CD14-positive monocyte (primary cell): ENCODE measurements at regions not wholly inside any gene's neighbourhood (a gene's known extent, or its start where the extent isn't known, plus 50 kb on each side); places are given as distances from the start of the nearest gene placed in this dataset.

Source experiments
- DNase-seq, 3 donors: peaks; one replicate each; pipeline ENCODE4 v3.0.0-alpha.2; 2011 to 2022
- H2AFZ ChIP-seq: 2 replicates; pipeline ENCODE4 v1.6.0; 2012; ENCODE audit warnings: mild to moderate bottlenecking, low read depth, low read length, inconsistent platforms; ENCODE audit not compliant: insufficient read depth, poor library complexity, severe bottlenecking
- H3K27ac ChIP-seq, 2 donors: 1 replicate in 1 of 2; 2 replicates in 1 of 2; pipeline ENCODE4 v1.5.1; 2012 to 2013; ENCODE audit warnings: low read length in 2 of 2, control low read depth in 1 of 2, inconsistent platforms in 1 of 2, low read depth in 1 of 2, mild to moderate bottlenecking in 1 of 2
- H3K27me3 ChIP-seq, 2 donors: one replicate each; pipeline versions ENCODE4 v1.6.0 to v1.6.1; 2011 to 2013; ENCODE audit warnings: low read length in 2 of 2; ENCODE audit not compliant: control insufficient read depth in 2 of 2, insufficient read depth in 2 of 2
- H3K36me3 ChIP-seq, 2 donors: replicated peaks in 1 of 2; 1 replicate in 1 of 2; 2 replicates in 1 of 2; pipeline versions ENCODE4 v1.5.1 to v1.6.1; 2012 to 2013; ENCODE audit warnings: low read length in 2 of 2, control low read depth in 1 of 2, inconsistent platforms in 1 of 2, mild to moderate bottlenecking in 1 of 2; ENCODE audit not compliant: insufficient read depth in 2 of 2, control insufficient read depth in 1 of 2
- H3K4me1 ChIP-seq, 2 donors: 1 replicate in 1 of 2; 2 replicates in 1 of 2; pipeline versions ENCODE4 v1.5.1 to v1.6.1; 2012 to 2013; ENCODE audit warnings: low read length in 2 of 2, control low read depth in 1 of 2, inconsistent platforms in 1 of 2, mild to moderate bottlenecking in 1 of 2, moderate library complexity in 1 of 2; ENCODE audit not compliant: insufficient read depth in 2 of 2, control insufficient read depth in 1 of 2
- H3K4me2 ChIP-seq: replicated peaks from 2 replicates; pipeline ENCODE3; 2012; ENCODE audit warnings: low read length, moderate library complexity, mild to moderate bottlenecking; ENCODE audit not compliant: poor library complexity, severe bottlenecking; ENCODE audit errors: extremely low read depth
- H3K4me3 ChIP-seq, 3 experiments: fragments of 200-600 bp in 1 of 3; sonication (generic) in 1 of 3; replicated peaks in 1 of 3; 1 replicate in 2 of 3; 2 replicates in 1 of 3; pipeline ENCODE4 v1.5.1; 2011 to 2013; ENCODE audit warnings: low read length in 3 of 3, mild to moderate bottlenecking in 3 of 3, control low read depth in 2 of 3, low read depth in 2 of 3, inconsistent platforms in 1 of 3, moderate library complexity in 1 of 3
- H3K79me2 ChIP-seq: 2 replicates; pipeline ENCODE4 v1.6.0; 2012; ENCODE audit warnings: mild to moderate bottlenecking, control low read depth, inconsistent platforms, low read length, moderate library complexity; ENCODE audit not compliant: insufficient read depth
- H3K9ac ChIP-seq: 2 replicates; pipeline ENCODE4 v1.6.0; 2017; ENCODE audit warnings: low read length, mild to moderate bottlenecking; ENCODE audit not compliant: insufficient read depth, poor library complexity, severe bottlenecking
- H3K9me3 ChIP-seq, 2 donors: replicated peaks in 1 of 2; 1 replicate in 1 of 2; 2 replicates in 1 of 2; pipeline versions ENCODE4 v1.5.1 to v1.6.1; 2012 to 2013; ENCODE audit warnings: low read length in 2 of 2, control low read depth in 1 of 2; ENCODE audit not compliant: control insufficient read depth in 1 of 2, insufficient read depth in 1 of 2
- H4K20me1 ChIP-seq: 2 replicates; pipeline ENCODE4 v1.6.0; 2012; ENCODE audit warnings: mild to moderate bottlenecking, low read length, control low read depth, moderate library complexity; ENCODE audit not compliant: insufficient read depth
- H3K27ac Mint-ChIP-seq, 7 donors: one replicate each; pipeline ENCODE4 v1.8.0; 2020; ENCODE audit warnings: mild to moderate bottlenecking in 7 of 7, mixed read lengths in 7 of 7, moderate library complexity in 6 of 7, inconsistent platforms in 2 of 7
- H3K27me3 Mint-ChIP-seq, 3 donors: one replicate each; pipeline ENCODE4 v1.8.0; 2021 to 2022; ENCODE audit warnings: low read depth in 3 of 3, mild to moderate bottlenecking in 3 of 3, mixed read lengths in 3 of 3, moderate library complexity in 3 of 3, inconsistent platforms in 1 of 3
- H3K36me3 Mint-ChIP-seq, 2 donors: one replicate each; pipeline ENCODE4 v1.8.0; 2020; ENCODE audit warnings: mixed read lengths in 2 of 2, inconsistent platforms in 1 of 2, mild to moderate bottlenecking in 1 of 2
- H3K4me1 Mint-ChIP-seq: one replicate; pipeline ENCODE4 v1.8.0; 2020; ENCODE audit warnings: mild to moderate bottlenecking, mixed read lengths
- H3K4me3 Mint-ChIP-seq, 2 donors: one replicate each; pipeline ENCODE4 v1.8.0; 2020; ENCODE audit warnings: mild to moderate bottlenecking in 2 of 2, mixed read lengths in 2 of 2, moderate library complexity in 1 of 2
- H3K9me3 Mint-ChIP-seq, 7 donors: one replicate each; pipeline ENCODE4 v1.8.0; 2020 to 2022; ENCODE audit warnings: mixed read lengths in 7 of 7, mild to moderate bottlenecking in 6 of 7, moderate library complexity in 6 of 7, inconsistent platforms in 2 of 7
- WGBS: methylation state at CpG from one replicate; pipeline ENCODE4 v1.1.5; 2013; ENCODE audit warnings: missing lambda C conversion rate; ENCODE audit not compliant: insufficient coverage; 5-methylcytosine and 5-hydroxymethylcytosine counted together
- intact Hi-C, 2 donors: fragments of 100-400 bp; cut with micrococcal nuclease; formaldehyde crosslinking; loops; one replicate each; pipeline versions ENCODE4 v1.15.0 to v1.15.1; 2023
- TF ChIP-seq, protein P1 (sequence below): fragments of 200-600 bp; IDR thresholded peaks from one replicate; pipeline ENCODE4 v1.8.0; 2022; ENCODE audit warnings: antibody characterized with exemption, mild to moderate bottlenecking

DNA sequence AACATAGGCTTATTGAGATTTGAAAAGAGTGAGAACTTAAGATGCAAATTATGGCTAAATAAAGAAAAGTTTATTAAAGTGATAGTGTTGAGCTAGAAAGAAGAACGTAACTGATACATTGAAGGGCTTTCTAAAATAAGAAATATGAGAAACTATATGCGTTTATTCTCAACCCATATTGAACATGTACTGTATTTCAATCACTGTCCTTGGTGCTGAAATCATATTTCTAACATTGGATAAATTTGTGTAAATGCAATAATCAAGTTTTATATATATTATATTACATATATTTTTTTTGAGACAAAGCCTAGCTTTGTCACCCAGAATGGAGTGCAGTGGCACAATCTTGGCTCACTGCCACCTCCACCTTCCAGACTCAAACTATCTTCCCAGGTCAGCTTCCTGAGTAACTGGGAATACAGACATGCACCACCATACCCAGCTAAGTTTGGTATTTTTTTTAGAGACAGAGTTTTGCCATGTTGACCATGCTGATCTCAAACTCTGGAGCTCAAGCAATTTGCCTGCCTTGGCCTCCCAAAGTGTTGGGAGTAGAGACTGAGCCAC is 1065.8 kb downstream of the REEP3 start:
- no peaks in the 10 kb centered on the region for H3K36me3 Mint-ChIP-seq
- Histone ChIP-seq H3K36me3 (no peaks in the 10 kb centered on the region), H4K20me1 (no peaks in the 10 kb centered on the region), H3K9me3 (peaks cover 0 to 3% of the 10 kb centered on the region in 2 donors), H2AFZ (no peak overlapping the region), H3K27me3 (no peaks in the 10 kb centered on the region), H3K9ac (no peak overlapping the region), H3K4me1 (no peaks in the 10 kb centered on the region), H3K4me2 (no peak overlapping the region), H3K4me3 (no peak overlapping the region), H3K27ac (no peak overlapping the region), H3K79me2 (no peaks in the 10 kb centered on the region)
- peaks cover 0 to 3% (median 1%) of the 10 kb centered on the region in 3 donors for H3K27me3 Mint-ChIP-seq
- intact Hi-C loops: no loop called here
- no peak overlapping the region for H3K27ac Mint-ChIP-seq
- peaks cover 0 to 9% (median 3%) of the 10 kb centered on the region in 7 donors for H3K9me3 Mint-ChIP-seq
- no peak for DNase-seq
- TF ChIP-seq, protein P1, sequence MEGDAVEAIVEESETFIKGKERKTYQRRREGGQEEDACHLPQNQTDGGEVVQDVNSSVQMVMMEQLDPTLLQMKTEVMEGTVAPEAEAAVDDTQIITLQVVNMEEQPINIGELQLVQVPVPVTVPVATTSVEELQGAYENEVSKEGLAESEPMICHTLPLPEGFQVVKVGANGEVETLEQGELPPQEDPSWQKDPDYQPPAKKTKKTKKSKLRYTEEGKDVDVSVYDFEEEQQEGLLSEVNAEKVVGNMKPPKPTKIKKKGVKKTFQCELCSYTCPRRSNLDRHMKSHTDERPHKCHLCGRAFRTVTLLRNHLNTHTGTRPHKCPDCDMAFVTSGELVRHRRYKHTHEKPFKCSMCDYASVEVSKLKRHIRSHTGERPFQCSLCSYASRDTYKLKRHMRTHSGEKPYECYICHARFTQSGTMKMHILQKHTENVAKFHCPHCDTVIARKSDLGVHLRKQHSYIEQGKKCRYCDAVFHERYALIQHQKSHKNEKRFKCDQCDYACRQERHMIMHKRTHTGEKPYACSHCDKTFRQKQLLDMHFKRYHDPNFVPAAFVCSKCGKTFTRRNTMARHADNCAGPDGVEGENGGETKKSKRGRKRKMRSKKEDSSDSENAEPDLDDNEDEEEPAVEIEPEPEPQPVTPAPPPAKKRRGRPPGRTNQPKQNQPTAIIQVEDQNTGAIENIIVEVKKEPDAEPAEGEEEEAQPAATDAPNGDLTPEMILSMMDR: no peak
- no peak overlapping the region for H3K4me3 Mint-ChIP-seq
- no peaks in the 10 kb centered on the region for H3K4me1 Mint-ChIP-seq
- no CpG with 5 or more reads among the region's 2 CpGs for whole genome bisulfite sequencing

DNA sequence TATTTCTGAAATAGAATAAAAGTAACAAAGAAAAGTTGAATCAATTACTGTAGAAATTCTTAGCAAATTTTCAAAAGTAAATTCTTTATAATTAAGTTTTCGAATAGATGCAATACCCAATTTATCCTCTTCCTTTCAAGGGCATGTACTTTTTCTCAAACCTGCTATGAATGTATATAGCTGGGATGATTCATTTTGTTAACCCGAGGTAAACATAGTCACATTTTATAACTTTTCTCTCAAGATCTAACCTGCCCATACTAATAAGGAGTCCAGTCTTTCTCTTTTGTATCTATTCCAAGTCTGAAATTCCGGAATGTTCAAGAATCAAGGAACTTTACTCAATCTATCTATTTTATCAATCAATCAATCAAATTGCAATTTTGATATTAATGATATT is 1072.9 kb downstream of the REEP3 start:
- no peaks in the 10 kb centered on the region for H3K4me1 Mint-ChIP-seq
- Histone ChIP-seq H4K20me1 (no peaks in the 10 kb centered on the region), H3K79me2 (no peaks in the 10 kb centered on the region), H3K4me3 (no peak overlapping the region), H3K27me3 (no peaks in the 10 kb centered on the region), H3K27ac (no peak overlapping the region), H3K9me3 (no peaks in the 10 kb centered on the region), H3K4me1 (no peaks in the 10 kb centered on the region), H3K36me3 (no peaks in the 10 kb centered on the region), H3K4me2 (no peak overlapping the region), H3K9ac (no peak overlapping the region), H2AFZ (no peak overlapping the region)
- H3K36me3 Mint-ChIP-seq: no peaks in the 10 kb centered on the region
- H3K4me3 Mint-ChIP-seq: no peak overlapping the region
- TF ChIP-seq, protein P1: no peak
- no peak overlapping the region for H3K27ac Mint-ChIP-seq
- WGBS: no CpG with 5 or more reads among the region's 3 CpGs
- intact Hi-C loops: no loop called here
- no peak for DNase-seq
- peaks cover 0 to 3% (median 0%) of the 10 kb centered on the region in 7 donors for H3K9me3 Mint-ChIP-seq
- H3K27me3 Mint-ChIP-seq: no peaks in the 10 kb centered on the region
